ENCODE measurements at regions not wholly inside any gene's neighbourhood (a gene's known extent, or its start where the extent isn't known, plus 50 kb on each side); places are given as distances from the start of the nearest gene placed in this dataset.

- DNase-seq: peak; percentile 49
Measured at GRCh38 chr4:144903953-144904711, 193.9 kb downstream of the ANAPC10 start.

- no peak for DNase-seq
Measured at GRCh38 chr4:144905286-144905685, 192.7 kb downstream of the ANAPC10 start.

GRCh38 chr4:144906181-144906925 lies 191.6 kb downstream of the ANAPC10 start:
- DNase-seq: peak; percentile 5

GRCh38 chr4:144910723-144911122 lies 187.3 kb downstream of the ANAPC10 start:
- no peak for DNase-seq

All from fibroblast of skin of back (primary cell).